NOMO-1 treated with DMSO at 0.1 percent for 48 hours (cell line): ENCODE measurements at regions not wholly inside any gene's neighbourhood (a gene's known extent, or its start where the extent isn't known, plus 50 kb on each side); places are given as distances from the start of the nearest gene placed in this dataset.

ENCODE experiments used
- DNase-seq: peaks from one replicate; lab custom pipeline; 2025; ENCODE audit not compliant: unreplicated experiment; lab: John Stamatoyannopoulos, UW

DNA sequence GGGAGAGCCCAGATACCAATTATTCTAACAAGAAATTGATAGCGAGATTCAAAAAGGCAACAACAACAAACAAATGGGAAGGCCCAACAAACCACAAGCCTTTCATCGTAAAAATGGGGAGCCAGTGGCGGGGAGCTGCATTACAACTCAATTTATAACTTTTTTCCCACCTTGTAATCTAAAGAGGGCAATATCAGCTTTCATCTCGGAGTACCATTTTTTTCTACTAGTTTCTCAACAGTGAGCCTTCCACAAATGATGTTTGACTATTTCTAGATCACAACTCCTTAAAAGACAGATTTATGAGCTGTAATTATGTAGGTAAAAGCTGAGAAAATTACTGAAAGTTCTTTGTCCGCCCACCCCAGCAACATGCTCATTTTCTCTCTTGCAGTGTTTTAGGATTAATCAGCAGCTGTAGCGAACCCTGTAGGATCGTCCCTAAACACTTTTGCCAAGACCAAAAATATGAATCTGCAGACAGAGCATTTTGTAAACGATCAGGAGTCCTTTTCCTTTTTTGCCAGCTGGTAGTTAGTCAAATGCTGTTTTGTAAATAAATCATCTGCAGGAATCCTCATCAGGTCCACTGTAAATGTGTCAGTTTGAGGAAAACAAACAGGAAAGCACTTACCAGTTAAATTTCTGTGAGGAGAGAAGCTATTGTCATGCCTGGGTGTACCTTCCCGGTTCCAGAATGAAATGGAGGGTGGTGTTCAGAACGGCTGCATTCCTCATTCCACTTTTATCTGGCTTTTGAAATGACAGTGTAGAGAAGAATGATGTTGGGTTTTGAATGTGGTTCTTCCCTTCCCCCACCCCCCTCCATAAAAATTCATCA lies 53.2 kb downstream of the EEF1B2 start:
- DNase-seq = no peak

DNA sequence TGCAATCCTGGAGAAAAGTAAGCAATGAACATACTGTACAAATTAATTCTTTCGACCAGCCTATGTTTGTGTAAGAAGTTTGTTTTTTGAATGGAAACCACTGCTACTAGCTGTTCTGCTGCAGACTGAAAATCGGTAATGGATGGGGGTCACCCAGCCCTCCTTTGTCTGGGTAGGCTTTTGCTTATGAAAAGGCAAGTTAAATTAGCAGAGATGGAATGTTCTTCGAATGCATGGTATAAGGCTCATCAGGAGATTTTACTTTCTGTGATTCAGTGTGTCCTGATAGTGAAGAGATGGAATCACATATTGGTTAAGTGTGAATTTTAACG lies 53.8 kb downstream of the EEF1B2 start:
- no peak for DNase-seq

DNA sequence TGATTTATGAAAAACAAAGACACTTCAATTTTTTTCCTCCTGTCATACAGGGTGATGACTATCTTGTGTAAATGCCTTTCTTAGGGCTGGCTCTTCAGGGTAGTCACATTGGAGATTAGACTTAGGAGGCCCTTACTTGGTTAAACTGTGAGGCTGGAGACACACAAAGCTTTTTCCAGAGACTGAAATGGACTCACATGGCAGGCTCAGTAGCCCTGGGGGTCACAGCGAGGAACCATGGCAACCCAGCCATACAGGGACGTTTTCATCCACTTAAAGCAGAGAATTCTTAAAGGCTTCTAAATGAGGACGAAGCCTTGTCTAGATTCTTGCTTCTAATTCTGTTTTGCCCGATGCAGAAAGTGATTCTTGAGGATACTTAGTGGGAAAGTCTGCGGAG lies 57.3 kb upstream of the ZDBF2 start:
- no peak for DNase-seq

DNA sequence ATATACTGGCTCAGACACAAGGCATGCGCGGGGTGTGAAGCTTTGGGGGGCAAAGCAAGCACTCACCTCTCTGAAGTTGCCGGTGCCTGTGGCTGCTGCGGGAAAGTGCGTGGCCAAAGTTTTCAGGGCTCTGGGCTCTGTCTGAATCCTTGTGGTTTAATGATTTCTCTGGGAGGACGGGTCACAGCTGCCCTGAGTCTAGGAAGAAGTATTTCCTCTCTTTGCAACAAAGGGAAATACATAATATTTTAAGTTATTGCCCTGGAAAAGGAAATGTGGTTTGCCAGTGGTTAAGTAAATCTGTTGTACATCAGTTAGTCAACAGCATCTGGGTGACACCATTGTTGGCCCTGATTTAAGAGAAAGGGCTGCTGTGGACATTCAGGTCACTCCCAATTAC lies 56.7 kb upstream of the ZDBF2 start:
- DNase-seq = peak; percentile 56

DNA sequence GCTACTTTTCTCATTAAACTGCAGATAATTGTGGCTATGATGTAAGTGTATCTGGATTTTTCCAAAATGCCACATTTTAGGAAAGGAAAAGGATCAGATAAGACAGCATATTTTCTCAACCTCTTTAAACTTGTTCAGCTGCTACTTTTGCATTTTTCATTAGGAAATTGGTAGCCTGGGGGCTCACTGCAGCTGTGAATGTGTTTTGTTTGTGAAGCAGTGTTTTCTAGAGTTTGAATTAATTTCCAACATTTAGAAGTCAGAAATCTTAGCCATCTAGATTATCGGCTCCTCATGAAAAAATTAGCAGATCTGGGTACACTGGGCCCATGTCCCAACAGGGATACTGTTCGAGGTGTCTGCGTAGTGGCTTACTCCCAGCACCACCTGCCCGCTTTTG lies 56.3 kb upstream of the ZDBF2 start:
- DNase-seq = no peak

DNA sequence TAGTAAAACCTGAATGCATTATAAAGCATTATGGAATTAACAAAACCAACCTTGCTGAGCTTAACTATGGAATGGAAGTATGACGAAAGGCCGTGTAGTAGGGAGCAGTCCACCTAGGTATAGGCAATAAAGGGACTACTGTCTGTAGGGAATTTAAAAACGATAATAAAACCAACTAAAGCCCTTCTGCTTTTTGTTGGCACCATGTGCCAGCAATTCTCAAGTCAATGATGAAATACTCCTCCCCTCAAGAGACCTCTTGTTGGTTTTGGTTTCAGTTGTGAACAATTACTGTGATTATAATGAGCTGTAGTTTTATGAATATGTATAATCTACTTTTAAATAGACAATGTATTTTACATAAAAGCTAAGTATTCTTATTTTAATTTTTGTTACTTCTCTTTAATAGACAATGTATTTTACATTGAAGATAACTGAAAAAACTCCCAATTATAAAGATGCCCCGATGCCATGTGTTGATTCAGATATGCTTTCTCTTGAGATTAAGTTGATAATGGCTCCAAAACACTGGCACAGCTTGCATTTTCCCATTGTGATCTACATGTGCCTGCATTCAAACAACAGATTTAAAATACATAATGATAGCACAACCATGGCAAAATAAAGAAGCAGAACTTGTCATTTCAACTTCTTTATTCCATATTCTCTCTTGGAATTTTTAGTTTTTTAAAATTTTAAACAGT lies 55.5 kb upstream of the ZDBF2 start:
- peak; percentile 84 for DNase-seq

DNA sequence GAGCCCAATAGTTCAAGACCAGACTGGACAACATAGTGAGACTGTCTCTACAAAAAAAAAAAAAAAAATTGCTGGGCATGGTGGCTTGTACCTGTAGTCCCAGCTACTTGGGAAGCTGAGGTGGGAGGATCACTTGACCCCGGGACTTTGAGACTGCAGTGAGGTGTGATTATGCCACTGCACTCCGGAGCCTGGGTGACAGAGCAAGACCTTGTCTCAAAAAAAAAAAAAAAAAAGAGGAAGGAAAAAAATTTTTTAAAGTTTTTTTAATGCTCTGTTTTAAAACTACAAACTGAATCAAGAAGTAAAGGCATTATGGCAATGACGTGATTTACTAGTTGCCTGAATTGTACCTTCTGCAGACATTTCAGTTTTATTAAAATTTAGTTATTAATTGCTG lies 54.5 kb upstream of the ZDBF2 start:
- peak; percentile 10 for DNase-seq

DNA sequence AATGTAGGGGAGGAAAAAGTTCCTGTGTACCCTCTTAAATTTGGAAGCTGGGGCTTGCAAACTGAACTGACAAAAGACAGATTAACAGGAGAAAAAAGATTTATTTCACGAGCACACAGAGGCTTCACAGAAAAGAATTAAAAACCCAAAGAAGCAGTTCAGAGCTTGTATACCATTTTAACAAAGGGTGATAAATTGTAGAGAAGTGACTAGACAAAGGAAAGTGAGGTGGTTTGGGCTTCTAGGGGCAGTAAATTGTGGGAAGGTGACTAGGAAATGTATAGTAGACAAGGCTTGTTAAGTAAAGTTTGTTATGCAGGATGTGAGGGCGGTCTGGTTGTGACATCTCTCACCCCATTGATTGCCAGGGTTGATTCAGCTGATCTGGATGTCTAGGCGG lies 53.5 kb upstream of the ZDBF2 start:
- DNase-seq = no peak
